ENCODE measurements at regions not wholly inside any gene's neighbourhood (a gene's known extent, or its start where the extent isn't known, plus 50 kb on each side); places are given as distances from the start of the nearest gene placed in this dataset.

DNA sequence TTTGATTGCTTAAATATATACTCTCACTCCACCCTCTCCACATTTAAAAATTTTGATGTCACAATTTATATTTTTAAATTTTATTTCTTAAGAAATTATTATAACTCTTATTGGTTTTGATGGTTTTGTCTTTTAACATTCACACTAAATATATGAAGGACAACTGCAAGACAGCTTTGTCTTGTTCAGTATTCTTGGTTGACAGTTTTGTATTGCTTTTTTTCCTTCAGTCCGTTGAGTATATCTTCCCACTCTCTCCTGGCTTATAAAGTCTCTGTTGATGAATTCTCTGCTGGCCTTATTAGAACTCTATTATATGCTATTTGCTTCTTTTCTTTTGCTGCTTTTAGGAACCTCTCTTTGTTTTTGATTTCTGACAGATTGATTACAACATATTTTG, 392.2 kb downstream of the C6orf118 start:
- DNase-seq (ENCODE audit: low read depth in 2 of 2), result no peak

- no peak for DNase-seq (ENCODE audit: low read depth in 2 of 2)
These were observed 393.3 kb downstream of the C6orf118 start for GRCh38 chr6:164916087-164916486.

DNA sequence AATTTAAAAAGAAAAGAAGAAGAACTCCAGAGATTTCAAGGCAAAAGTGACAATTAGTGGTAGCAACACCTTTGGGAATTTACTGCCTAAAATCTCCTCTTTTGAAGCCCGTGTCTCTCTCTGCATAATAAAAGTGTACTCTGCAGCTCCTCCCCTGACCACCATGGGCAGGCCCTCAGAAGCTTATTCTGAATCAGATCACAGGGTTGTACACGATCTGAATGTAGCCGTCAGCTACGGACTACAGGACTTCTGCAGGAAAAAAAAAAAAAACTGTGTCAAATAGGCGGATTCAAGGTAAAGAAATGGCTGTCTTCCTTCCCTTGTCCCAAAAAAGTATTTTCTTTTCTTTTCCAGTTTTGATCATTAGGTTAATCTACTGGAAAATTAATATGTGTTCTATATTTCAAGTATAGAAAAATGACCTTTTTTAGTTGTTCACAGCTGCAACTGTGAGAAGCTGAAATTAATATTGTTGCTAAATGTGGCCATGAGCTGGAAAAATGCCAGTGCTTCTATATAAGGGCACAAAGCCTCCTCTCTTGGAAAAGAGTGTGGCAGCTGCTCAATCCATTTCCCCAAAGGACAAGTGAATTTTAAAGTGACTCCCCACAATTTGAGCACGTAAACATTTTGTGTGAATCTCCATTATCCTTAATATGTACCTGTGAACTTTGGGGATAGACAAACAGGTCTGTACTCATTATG, 397.4 kb downstream of the C6orf118 start:
- DNase-seq (ENCODE audit: low read depth in 2 of 2), result no peak

DNA sequence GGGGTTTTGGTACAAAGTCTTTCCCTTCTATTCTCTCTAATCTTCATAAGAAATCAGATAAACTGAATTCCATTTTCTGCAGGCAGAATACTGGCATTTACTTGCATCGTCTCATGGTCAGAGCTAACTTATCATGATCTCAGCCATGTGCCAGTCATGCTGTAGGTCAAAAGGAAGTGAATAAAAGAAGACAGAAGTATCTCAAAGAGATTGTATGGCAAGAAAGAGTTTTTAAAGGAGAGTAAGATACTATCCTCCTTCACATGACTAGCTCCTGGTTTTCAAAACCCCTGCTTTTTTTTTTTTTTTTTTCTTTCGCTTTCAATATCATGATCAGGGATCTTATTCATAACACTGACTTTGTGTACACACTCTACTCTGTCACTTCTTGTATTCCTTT, 398.3 kb downstream of the C6orf118 start:
- DNase-seq (ENCODE audit: low read depth in 2 of 2), result no peak

DNA sequence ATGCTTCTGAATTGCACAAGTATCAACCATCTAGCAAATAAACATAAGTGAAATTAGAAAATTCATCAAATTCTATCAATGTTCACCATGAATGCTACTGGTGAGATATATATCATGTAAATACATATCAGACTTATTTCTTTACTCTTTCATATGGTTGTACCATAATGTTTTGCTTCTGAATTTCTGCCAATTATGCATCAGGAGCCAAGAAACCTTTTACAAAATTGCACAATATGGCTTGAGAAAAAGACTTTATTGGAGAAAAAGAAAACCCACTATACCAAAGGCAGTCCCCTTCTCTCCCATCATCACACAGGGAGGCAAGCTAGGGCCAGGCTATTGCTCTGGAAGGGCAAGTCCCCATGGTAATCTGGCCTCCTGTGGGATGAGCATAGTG, 402.6 kb downstream of the C6orf118 start:
- DNase-seq (ENCODE audit: low read depth in 2 of 2), result no peak

DNA sequence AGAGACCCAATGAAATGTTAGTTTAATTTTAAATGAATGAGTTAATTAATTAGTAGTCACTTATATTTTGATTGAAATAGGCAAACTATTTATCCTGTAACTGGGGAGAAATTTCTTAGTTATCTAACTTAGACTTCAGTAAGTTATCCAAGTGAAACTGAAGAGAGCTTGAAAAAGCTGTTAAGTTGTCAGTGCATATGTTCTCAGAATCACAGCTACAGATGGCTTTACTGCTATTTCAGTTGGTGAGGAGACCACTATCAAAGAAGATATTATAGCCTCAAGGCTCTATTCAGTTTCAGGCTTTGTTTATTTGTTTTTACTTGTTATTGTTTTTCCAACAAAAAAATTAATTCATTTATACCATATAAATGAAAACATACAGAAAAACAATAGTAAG, 404.1 kb downstream of the C6orf118 start:
- no peak for DNase-seq (ENCODE audit: low read depth in 2 of 2)

DNA sequence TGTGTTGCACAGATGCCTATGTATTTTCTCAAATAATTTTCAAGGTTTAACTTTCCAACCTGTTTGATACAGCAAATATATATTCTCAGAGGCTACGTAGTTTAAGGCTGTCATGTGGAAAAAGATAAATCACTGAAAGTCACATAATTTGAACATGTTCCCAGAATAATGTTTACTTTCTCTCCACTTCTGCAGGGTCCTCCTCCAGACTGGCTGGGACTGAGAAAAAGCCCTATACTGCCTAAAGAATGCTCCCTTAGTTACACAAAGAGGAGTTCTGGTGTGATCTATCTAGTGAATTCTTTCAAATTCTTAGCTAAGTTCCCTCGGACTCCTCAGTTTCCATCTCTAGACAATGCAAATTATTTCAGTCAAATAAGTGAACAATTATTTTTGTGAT, 411.0 kb downstream of the C6orf118 start:
- no peak for DNase-seq (ENCODE audit: low read depth in 2 of 2)

GRCh38 chr6:164897523-164898235, 411.7 kb downstream of the C6orf118 start:
- no peak for DNase-seq (ENCODE audit: low read depth in 2 of 2)

- no peak for DNase-seq (ENCODE audit: low read depth in 2 of 2)
These were observed 419.4 kb downstream of the C6orf118 start for GRCh38 chr6:164889980-164890379.

DNA sequence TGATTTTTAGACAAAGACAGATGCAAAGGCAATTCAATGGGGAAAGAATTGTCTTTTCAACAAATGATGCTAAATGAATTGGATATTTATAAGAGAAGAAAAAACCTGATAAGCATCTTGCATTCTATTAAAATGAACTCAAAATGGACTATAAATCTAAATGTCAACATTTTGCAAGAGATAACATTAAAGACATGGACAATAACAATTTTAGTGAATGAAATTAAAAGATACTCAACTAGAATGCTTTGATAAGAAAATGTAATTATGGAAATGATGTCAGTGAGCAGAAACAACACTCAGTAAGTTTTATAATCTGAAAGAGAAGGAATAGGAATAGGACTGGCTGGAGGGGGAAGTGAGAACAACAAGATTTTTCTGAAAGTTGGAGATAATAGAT, 421.7 kb downstream of the C6orf118 start:
- DNase-seq (ENCODE audit: low read depth in 2 of 2), result no peak

DNA sequence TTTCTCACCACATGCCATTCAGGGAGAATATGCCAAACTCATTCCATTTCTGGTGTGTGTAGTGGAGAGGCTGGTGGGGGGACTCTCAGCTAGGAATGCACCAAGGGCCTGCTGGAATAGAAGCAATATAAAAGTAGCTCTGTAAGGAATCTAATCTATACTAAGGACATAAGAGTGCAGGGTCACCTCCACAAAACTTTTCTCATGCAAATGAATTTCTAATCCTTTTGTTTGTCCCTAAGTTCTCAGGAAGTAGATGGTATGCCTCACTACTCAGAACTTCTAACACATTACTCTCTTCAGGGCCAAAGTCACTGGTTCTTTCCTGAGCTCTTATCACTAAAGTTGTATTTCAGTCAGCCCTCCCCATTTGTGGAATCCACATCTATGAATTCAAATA, 427.2 kb downstream of the C6orf118 start:
- DNase-seq (ENCODE audit: low read depth in 2 of 2), result no peak

DNA sequence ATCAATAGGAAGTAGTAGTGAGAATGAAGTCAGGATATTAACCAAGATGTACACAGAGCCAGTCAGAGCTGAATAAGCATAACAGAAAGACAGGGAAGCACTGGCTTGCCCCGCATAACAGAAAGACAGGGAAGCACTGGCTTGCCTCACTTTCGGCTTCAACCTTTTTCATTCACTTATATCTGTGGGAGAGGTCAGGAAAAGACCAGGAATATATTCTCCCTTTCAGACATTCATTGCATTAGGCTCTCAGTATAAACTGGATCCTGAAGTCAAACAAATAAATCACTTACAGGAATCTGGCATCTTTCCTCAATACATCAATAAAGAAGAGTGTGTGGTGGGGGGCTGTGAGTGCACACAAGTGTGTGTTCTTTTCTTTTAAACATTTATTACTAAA, 437.6 kb downstream of the C6orf118 start:
- no peak for DNase-seq (ENCODE audit: low read depth in 2 of 2)

DNA sequence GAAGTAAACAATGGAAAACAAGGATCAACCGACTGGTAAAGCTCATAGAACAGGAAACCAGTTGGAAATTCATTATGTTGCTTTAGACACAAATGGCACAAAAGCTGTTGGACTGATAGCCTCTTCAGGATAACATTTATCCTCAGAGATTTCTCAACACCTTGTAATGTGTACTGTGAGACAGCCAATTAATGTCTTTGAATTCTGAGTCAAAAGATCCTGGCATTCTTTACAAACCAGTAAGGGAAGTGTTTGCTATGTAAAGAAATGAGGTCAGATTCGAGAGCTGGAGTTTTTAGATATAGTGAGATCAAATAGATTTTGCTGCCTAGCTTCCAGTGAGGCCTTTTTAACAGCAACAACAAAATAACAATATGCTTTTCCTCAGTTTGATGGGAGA, 439.2 kb downstream of the C6orf118 start:
- DNase-seq (ENCODE audit: low read depth in 2 of 2), result no peak

GRCh38 chr6:164861967-164862366, 447.4 kb downstream of the C6orf118 start:
- no peak for DNase-seq (ENCODE audit: low read depth in 2 of 2)

DNA sequence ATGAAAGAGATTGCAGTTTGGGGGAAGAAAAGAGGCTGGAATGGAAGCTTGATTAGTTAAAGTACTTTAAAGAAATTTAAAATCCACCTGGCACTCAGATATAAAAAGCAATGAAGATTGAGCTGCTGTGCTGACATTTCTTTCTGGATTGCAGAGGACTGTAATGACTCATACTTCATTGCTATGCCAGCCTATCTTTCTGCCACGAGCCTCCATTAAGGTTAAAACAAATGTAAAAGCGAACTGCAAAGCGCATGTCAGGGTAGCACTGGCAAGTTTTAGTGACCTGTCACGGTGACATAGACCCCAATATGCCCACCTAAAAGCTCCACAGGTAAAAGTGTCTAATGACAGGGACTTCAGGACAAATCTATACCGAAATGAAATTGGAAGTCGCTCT, 449.6 kb downstream of the C6orf118 start:
- DNase-seq (ENCODE audit: low read depth in 2 of 2), result no peak

DNA sequence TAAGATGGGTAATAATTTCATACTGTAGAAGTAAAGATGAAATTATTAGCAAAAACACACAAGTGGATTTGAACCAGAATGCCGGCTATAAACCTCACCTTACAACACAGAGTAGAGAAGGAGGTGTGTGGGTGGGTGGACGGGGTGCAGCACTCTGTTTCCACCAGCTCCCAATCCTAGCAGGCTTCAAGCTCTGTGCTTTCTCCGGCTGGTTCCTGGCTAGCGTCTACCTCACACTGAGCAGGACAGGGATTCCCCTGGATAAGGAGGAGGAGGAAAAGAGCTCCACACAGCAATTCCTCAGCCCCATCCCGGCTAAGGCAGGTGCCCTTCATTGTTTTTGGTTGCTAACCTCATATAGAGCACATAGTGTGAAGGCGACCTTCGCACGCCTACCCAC, 453.3 kb downstream of the C6orf118 start:
- DNase-seq (ENCODE audit: low read depth in 2 of 2), result no peak

DNA sequence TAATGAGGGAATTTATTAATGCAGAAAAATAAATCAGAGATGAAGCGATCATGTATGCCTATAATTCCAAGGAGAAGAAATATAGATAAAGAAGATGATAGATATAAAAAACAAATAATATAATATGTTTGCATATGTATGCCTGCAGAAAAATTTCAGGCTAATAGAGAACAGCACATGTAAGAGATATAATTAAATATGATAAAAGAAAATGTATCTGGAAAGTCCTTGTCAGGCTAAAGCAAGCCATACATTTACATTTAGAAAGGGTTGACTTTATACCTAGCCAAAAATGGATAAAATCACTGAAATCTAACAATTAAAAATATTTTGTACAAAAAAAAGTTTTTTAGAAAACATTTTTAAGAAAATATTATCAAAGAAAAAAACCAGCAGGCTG, 454.1 kb downstream of the C6orf118 start:
- DNase-seq (ENCODE audit: low read depth in 2 of 2), result no peak

- DNase-seq (ENCODE audit: low read depth in 2 of 2), result no peak
These were observed 454.9 kb downstream of the C6orf118 start for GRCh38 chr6:164854526-164854925.

DNA sequence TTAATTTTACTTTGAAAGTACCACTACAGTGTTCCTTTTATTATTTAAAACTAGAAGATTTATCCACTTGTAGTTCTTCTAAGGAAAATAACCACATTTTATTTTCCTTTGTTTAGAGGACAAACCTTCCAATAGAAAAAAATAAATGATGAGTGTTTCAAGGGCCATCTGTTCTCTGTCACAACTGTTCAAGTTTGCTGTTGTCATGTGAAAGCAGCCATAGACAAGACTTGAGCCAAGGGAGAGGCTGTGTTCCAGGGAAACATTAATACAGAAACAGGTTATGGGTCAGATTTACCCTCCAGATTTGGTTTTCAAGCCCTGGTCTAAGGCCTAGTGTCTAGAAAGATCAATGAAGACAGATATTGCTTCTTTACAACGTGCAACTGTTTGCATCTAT, 463.6 kb downstream of the C6orf118 start:
- no peak for DNase-seq (ENCODE audit: low read depth in 2 of 2)

DNA sequence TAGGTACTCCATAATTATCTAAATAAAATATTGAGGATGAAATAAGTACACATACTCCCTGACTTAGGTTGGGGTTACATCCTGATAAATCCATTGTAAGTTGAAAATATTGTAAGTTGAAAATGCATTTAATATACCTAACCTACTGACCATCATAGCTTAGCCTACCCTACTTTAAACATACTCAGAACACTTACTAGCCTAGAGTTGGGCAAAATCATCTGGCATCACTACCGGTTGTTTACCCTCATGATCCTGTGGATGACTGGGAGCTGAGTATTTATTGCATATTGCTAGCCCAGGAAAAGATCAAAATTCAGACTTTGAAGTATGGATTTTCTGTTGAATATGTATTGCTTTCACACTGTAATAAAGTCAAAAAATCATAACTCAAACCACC, 467.3 kb downstream of the C6orf118 start:
- no peak for DNase-seq (ENCODE audit: low read depth in 2 of 2)

- DNase-seq (ENCODE audit: low read depth in 2 of 2), result no peak
These were observed 471.3 kb downstream of the C6orf118 start for GRCh38 chr6:164838068-164838615.

- no peak for DNase-seq (ENCODE audit: low read depth in 2 of 2)
These were observed 472.9 kb downstream of the C6orf118 start for GRCh38 chr6:164836486-164836885.

DNA sequence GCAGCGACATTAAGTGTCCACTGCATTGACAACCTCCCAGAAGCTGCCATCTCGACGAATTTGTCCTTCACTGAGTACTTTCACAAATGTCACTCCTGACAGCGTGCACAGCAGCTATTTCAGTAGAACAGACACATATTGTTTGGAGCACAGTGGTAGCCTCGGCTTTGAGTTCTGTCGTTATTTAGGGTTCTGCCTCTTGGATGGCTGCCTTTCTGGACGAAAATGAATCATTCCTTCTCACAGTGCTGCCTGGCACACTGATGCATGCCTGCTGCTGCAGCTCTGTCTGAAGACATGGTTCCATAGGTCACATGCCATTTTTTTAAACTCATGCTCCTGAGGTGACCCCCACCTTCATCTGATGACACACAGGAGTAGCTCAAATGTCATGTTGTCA, 477.0 kb downstream of the C6orf118 start:
- DNase-seq (ENCODE audit: low read depth in 2 of 2), result no peak

All from stimulated activated CD8-positive, alpha-beta memory T cell treated with anti-CD3 and anti-CD28 coated beads, Interleukin-7, amount 100 ng/mL, for 1 hour (primary cell).